ENCODE measurements at regions not wholly inside any gene's neighbourhood (a gene's known extent, or its start where the extent isn't known, plus 50 kb on each side); places are given as distances from the start of the nearest gene placed in this dataset.

DNA sequence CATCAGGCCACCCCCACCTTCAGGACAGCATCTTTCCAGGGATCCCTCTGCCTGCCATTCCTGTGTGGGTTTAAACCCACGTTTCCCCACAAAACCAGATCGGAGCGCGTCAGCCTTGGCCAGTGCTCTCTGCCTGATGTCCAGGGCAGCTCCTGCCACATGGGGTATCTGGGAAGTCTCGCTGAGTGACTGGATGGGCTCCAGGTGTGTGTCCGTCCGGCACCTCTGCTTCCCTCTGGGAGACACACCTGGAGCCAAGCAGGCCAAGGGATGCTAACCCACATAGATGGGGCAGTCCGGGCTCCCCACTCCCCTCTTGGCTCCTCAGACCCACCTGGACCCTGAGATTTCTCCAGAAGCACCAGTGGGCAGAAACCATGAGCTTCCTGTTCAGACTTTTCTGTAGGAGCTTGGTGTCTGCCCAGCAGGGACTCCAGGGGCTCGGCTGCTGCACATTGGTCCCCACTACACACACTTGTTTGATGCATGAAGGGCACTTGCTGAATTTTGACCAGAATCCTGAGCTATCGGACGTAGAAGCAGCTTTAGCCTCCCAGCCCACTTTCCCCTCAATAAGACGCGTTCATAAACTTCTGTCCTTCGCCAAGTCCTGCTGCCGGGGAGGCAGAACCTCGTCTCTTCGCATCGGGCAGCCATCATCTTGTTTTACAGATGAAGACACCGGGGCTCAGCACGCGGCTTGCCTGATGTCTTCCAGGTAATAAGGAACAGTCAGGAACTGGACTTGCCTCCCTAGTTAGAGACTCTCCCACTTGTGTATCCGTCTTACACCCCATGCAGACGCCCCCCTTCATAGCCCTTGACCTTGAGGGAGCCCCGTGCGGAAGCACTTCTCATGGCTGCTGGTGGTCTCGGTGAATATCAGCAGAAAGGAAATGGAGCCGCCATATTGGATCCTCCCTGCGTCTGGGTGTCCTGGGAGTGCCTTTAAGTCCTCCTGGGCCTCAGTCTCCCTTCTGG lies 91.6 kb upstream of the ZNF469 start:
- TF ChIP-seq EZH2phosphoT487 (IDR thresholded peaks at IDR 0.05; ENCODE audit: low read depth), result no peak
- TF ChIP-seq CTCF (IDR thresholded peaks at IDR 0.05; ENCODE audit: low read depth, low read length), result no peak
